ENCODE measurements at regions not wholly inside any gene's neighbourhood (a gene's known extent, or its start where the extent isn't known, plus 50 kb on each side); places are given as distances from the start of the nearest gene placed in this dataset.

DNA sequence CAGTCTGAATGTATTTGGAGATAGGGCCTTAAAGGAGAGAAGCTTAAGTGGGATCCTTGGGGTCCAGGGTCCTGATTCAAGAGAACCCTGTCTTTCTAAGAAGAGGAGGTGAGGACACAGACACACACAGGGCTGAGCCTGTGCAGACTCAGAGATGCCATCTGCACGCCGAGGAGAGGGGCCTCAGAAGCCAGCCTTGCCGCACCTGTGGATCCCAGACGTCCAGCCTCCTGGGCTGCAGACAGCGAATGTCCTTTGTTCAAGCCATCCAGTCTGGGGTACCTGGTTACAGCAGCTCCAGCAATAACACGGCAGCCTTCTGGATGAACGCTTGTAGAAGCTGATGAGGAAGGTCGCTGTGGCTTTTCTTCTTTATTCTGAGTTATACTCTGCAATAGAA lies 1086.1 kb downstream of the BRD1 start:
- TF ChIP-seq, protein P1, sequence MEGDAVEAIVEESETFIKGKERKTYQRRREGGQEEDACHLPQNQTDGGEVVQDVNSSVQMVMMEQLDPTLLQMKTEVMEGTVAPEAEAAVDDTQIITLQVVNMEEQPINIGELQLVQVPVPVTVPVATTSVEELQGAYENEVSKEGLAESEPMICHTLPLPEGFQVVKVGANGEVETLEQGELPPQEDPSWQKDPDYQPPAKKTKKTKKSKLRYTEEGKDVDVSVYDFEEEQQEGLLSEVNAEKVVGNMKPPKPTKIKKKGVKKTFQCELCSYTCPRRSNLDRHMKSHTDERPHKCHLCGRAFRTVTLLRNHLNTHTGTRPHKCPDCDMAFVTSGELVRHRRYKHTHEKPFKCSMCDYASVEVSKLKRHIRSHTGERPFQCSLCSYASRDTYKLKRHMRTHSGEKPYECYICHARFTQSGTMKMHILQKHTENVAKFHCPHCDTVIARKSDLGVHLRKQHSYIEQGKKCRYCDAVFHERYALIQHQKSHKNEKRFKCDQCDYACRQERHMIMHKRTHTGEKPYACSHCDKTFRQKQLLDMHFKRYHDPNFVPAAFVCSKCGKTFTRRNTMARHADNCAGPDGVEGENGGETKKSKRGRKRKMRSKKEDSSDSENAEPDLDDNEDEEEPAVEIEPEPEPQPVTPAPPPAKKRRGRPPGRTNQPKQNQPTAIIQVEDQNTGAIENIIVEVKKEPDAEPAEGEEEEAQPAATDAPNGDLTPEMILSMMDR (IDR thresholded peaks at IDR 0.05; ENCODE audit: extremely low read depth, missing control alignments), result no peak
- no peak for DNase-seq (ENCODE audit: low spot score)

DNA sequence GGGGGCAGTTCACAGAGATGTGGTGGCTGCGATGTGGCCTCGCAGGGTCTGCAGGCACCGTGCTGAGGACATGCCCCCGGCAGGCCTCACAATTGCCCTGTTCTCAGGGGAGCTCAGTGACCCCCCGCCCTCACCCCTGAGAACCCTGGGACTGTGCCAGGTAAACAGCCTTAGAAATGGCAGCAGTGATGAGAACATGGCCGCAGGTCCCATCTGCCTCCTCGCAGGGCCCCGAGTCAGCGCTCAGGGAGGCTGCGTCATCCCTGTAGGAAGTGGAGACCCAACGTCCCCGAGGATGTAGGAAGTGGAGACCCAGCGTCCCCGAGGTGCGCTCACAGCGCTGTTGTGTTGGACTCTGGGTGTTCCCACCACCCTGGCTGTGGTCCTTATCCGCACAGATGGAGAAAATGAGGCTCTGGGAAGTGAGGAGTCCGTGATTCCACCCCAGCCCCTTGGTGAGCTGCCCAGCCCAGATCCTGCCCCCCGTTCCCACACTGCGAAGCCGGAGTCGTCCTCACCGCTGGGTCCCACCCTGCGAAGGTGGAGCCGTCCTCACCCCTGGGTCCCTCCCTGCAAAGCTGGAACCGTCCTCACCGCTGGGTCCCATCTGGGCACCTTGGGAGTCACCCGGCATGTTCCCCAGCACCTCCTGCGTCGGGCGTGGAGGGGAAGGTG lies 1086.8 kb downstream of the BRD1 start:
- TF ChIP-seq, protein P1 (IDR thresholded peaks at IDR 0.05; ENCODE audit: extremely low read depth, missing control alignments), result no peak
- no peak for DNase-seq (ENCODE audit: low spot score)

DNA sequence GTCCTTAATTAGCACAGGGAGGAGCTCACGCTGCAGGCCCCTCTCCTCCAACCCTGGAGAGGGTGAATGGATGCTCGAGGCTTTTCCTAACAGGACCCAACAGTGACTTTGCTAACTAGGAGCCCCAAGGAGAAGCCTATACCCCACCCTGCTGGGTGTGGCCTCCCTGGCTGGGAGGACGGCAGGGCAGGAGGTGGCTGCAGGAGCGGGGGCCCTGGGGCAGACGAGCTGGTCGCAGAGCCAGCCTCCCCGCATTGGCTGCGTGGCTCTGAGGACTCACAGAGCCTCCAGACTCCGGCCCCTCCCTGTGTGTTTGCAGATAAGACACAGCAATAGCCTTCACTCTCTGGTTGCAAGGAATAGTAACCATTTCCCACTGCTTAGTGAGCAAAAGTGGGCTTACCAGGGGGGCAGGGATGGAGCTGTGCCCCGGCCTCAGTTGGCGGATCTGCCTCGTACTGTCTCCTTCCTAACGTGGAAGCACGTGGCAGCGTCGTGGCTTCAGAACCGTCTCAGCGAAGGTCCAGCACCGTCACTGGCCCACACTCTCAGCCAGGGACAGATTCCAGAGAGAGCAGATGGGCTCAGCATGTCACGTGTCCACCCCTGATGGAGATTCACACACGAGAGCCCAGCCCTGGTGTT lies 1087.5 kb downstream of the BRD1 start:
- TF ChIP-seq, protein P1 (IDR thresholded peaks at IDR 0.05; ENCODE audit: extremely low read depth, missing control alignments), result no peak
- no peak for DNase-seq (ENCODE audit: low spot score)

DNA sequence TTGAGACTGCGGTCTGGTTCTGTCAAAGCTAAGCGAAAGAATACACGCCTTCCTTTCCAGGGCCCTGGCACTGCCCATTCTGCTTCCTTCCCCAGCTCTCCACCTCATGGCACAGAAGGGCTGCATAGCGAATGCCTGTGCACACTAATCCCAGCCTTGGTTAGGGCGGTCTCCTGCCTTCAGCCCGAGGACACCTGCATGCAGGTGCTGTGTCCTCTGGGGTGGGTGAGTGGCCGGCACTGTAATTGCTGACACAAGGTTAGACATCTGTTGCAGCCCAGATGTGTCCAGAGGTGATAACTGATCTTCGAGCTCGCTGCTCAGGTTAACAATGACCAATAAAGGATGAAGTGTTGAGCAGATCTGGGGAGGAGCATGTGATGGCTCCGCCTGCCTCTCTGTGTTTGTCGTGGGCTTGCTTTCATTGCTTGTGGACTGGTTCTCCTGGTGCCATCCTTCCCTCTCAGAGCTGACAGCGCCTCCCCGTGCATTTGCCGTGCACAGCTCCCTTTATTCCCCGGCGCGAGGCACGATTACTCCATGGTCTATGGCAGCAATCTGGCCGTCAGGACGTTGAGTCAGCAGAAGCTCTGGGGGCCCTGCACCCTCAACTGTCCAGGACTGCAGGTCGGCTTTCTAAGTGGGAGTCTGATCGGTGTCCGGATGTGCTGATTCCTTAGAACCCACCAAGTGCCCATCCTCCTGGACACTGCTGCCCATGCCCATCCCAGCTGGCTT lies 1088.2 kb downstream of the BRD1 start:
- no peak for DNase-seq (ENCODE audit: low spot score)
- TF ChIP-seq, protein P1 (IDR thresholded peaks at IDR 0.05; ENCODE audit: extremely low read depth, missing control alignments), result no peak

DNA sequence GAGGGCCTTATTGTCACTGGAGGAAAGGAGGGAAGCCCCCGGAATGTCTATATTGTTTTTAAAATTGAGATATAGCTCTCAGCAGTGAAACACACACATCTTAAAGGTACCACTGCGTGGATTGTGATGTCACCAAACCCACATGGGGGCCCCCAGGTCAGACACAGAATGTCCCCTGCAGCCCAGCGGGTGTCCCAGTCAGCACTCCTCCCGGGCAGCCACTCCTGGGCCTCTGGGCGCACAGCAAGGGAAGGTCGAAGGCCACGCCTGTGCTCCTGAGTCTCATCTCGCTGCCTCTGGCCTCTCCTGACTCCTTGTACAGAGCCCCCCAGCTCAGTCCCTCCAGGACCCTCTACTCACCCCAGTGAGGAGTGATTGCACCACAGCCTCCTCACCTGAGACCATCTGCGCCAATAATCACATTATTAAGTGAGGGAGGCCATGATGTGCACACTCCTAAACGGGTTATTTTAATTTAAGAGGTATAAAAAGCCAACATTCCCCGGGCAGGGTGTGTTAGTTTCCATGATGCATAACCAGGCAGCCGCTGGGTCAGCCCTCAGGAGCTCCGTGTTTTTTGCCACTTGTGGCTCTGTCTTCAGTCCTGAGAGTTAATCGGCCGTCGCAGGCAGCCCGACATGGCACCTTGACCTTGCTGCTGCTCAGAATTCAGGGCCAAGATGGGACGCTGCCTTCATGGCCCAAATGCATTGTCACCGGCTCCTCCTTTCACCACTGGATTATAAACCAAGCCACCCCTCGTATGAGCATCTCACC lies 1089.3 kb downstream of the BRD1 start:
- DNase-seq (ENCODE audit: low spot score), result no peak
- TF ChIP-seq, protein P1 (IDR thresholded peaks at IDR 0.05; ENCODE audit: extremely low read depth, missing control alignments), result no peak

DNA sequence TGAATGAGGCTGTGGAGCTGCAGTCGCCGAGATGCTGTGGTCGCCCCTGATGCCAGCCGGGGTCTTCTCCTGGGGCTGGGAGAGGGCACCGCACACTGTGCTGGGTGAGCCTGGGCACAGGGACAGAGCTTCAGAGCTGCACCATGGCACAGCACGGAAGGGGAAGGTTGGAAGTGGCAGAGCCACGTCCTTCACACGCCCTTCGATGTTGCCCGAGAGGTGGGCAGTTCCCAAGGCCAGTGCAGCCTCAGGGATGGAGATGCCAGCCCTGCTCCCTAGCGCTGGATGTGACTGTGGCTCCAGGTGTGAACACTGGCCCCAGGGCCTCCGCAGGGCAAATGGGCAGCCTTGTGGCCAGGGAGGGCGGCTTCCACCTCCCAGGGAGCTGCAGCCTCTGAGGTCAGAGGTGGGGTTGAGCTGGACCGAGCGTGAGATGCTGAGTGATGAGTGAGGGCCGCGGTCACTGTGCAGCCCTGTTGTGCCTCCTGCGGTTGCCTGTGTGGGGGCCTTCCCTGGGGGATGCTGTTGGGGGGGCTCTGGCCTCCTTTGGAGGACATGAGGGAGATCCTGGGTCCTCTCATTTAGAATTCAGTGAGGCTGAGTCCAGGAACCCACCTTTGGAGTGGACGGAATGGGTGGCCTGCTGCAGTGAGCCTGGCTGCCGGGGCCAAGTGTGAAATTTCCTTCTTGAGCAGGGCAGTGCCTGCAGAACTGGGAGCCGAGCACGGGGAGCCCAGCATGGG lies 1090.0 kb downstream of the BRD1 start:
- no peak for DNase-seq (ENCODE audit: low spot score)
- TF ChIP-seq, protein P1 (IDR thresholded peaks at IDR 0.05; ENCODE audit: extremely low read depth, missing control alignments), result no peak

All from GM20000 (cell line).